ENCODE measurements at regions not wholly inside any gene's neighbourhood (a gene's known extent, or its start where the extent isn't known, plus 50 kb on each side); places are given as distances from the start of the nearest gene placed in this dataset.

GRCh38 chr7:82609746-82610145 is 166.2 kb upstream of the CACNA2D1 start:
- Mint-ChIP-seq H3K4me1 (no peaks in the 10 kb centered on the region), H3K9me3 (ENCODE audit: insufficient read depth) (no peaks in the 10 kb centered on the region), H3K27ac (no peak overlapping the region), H3K4me3 (no peak overlapping the region), H3K27me3 (no peaks in the 10 kb centered on the region)
- no peaks in the 10 kb centered on the region for H4K20me1 ChIP-seq (ENCODE audit: control insufficient read depth, insufficient read depth, low read length, poor library complexity, severe bottlenecking)
- no peaks in the 10 kb centered on the region for H3K4me1 ChIP-seq (ENCODE audit: control insufficient read depth in 2 of 2, insufficient read depth in 2 of 2, low read length in 2 of 2)
- DNase-seq = no peak
- no peak overlapping the region for H3K4me3 ChIP-seq (ENCODE audit: control extremely low read depth in 1 of 5, extremely low read depth in 1 of 5, insufficient read depth in 1 of 5, low read depth in 2 of 5, low read length in 4 of 5)
- intact Hi-C loops (cut with micrococcal nuclease) = no loop called here
- ChIA-PET POLR2A (no interaction called here), CTCF (no interaction called here)
- H3K27ac ChIP-seq (ENCODE audit: low read length in 2 of 2) = no peak overlapping the region
- H3K9ac ChIP-seq (ENCODE audit: low read length) = no peak overlapping the region
- no peak overlapping the region for H2AFZ ChIP-seq (ENCODE audit: insufficient read depth, low read depth, low read length, poor library complexity, severe bottlenecking)
- no peaks in the 10 kb centered on the region for H3K27me3 ChIP-seq (replicated peaks in 1 of 4; ENCODE audit: control extremely low read depth in 1 of 4, control insufficient read depth in 3 of 4, insufficient read depth in 4 of 4, low read length in 3 of 4)
- ATAC-seq (ENCODE audit: low read depth) = no peak
- H3K36me3 ChIP-seq (replicated peaks in 1 of 2; ENCODE audit: control extremely low read depth in 1 of 2, control insufficient read depth in 1 of 2, extremely low read depth in 1 of 2, insufficient read depth in 2 of 2, low read length in 1 of 2) = no peaks in the 10 kb centered on the region
- H3K79me2 ChIP-seq (ENCODE audit: control insufficient read depth, insufficient read depth, low read length) = no peaks in the 10 kb centered on the region
- no peak for TF ChIP-seq EZH2 (IDR thresholded peaks at IDR 0.05; ENCODE audit: borderline replicate concordance, insufficient read depth, low read depth, low read length, poor library complexity, severe bottlenecking)
- TF ChIP-seq CTCF (IDR thresholded peaks at IDR 0.05) = no peak
- H3K4me2 ChIP-seq (replicated peaks; ENCODE audit: low read depth, low read length, poor library complexity, severe bottlenecking) = no peak overlapping the region
- H3K9me3 ChIP-seq (ENCODE audit: control extremely low read depth in 1 of 3, control insufficient read depth in 2 of 3, insufficient read depth in 1 of 3, low read length in 2 of 3) = no peaks in the 10 kb centered on the region

GRCh38 chr7:82605247-82605864 is 161.8 kb upstream of the CACNA2D1 start:
- Histone ChIP-seq H3K9ac (ENCODE audit: low read length) (no peak overlapping the region), H3K27me3 (replicated peaks in 1 of 4; ENCODE audit: control extremely low read depth in 1 of 4, control insufficient read depth in 3 of 4, insufficient read depth in 4 of 4, low read length in 3 of 4) (no peaks in the 10 kb centered on the region), H3K36me3 (replicated peaks in 1 of 2; ENCODE audit: control extremely low read depth in 1 of 2, control insufficient read depth in 1 of 2, extremely low read depth in 1 of 2, insufficient read depth in 2 of 2, low read length in 1 of 2) (no peaks in the 10 kb centered on the region), H4K20me1 (ENCODE audit: control insufficient read depth, insufficient read depth, low read length, poor library complexity, severe bottlenecking) (no peaks in the 10 kb centered on the region), H3K9me3 (ENCODE audit: control extremely low read depth in 1 of 3, control insufficient read depth in 2 of 3, insufficient read depth in 1 of 3, low read length in 2 of 3) (no peaks in the 10 kb centered on the region), H3K79me2 (ENCODE audit: control insufficient read depth, insufficient read depth, low read length) (no peaks in the 10 kb centered on the region), H3K4me1 (ENCODE audit: control insufficient read depth in 2 of 2, insufficient read depth in 2 of 2, low read length in 2 of 2) (no peaks in the 10 kb centered on the region), H3K4me3 (ENCODE audit: control extremely low read depth in 1 of 5, extremely low read depth in 1 of 5, insufficient read depth in 1 of 5, low read depth in 2 of 5, low read length in 4 of 5) (no peak overlapping the region), H2AFZ (ENCODE audit: insufficient read depth, low read depth, low read length, poor library complexity, severe bottlenecking) (no peak overlapping the region), H3K4me2 (replicated peaks; ENCODE audit: low read depth, low read length, poor library complexity, severe bottlenecking) (no peak overlapping the region), H3K27ac (ENCODE audit: low read length in 2 of 2) (no peak overlapping the region)
- ChIA-PET CTCF (interaction anchor here (1.0 kb wide), 1 partner anchor 9 kb away, joined by 4 read pairs; no protein-coding TSS in a partner anchor), POLR2A (no interaction called here)
- DNase-seq (no peak), ATAC-seq (ENCODE audit: low read depth) (no peak)
- Mint-ChIP-seq H3K9me3 (ENCODE audit: insufficient read depth) (no peaks in the 10 kb centered on the region), H3K27ac (no peak overlapping the region), H3K27me3 (no peaks in the 10 kb centered on the region), H3K4me3 (no peak overlapping the region), H3K4me1 (no peaks in the 10 kb centered on the region)
- intact Hi-C loops (cut with micrococcal nuclease) = no loop called here
- TF ChIP-seq EZH2 (IDR thresholded peaks at IDR 0.05; ENCODE audit: borderline replicate concordance, insufficient read depth, low read depth, low read length, poor library complexity, severe bottlenecking) = no peak
- TF ChIP-seq CTCF (IDR thresholded peaks at IDR 0.05) = peak; percentile 40
- no CpG with 5 or more reads among the region's 4 CpGs for WGBS (ENCODE audit: insufficient coverage)

All from B cell (primary cell).